Astrocyte (in vitro differentiated cells and primary cell): ENCODE measurements at regions not wholly inside any gene's neighbourhood (a gene's known extent, or its start where the extent isn't known, plus 50 kb on each side); places are given as distances from the start of the nearest gene placed in this dataset.

Experiments
- DNase-seq: peaks from one replicate; pipeline ENCODE4 v3.0.0-alpha.2; 2010; ENCODE audit warnings: low read depth
- FAIRE-seq: peaks from 2 replicates; lab custom pipeline; 2011; peaks lifted over from hg19 to GRCh38; lab: Jason Lieb, UNC
- H2AFZ ChIP-seq: 2 replicates; pipeline ENCODE4 v1.6.0; 2012; ENCODE audit warnings: low read depth, low read length, inconsistent platforms
- H3K27ac ChIP-seq: 2 replicates; pipeline ENCODE4 v1.5.1; 2011; ENCODE audit warnings: low read depth, low read length, inconsistent platforms
- H3K27me3 ChIP-seq: 2 replicates; pipeline ENCODE4 v1.6.0; 2011; ENCODE audit warnings: low read length, inconsistent platforms; ENCODE audit not compliant: insufficient read depth
- H3K36me3 ChIP-seq: 2 replicates; pipeline ENCODE4 v1.5.1; 2011; ENCODE audit warnings: low read length, inconsistent platforms; ENCODE audit not compliant: insufficient read depth
- H3K4me1 ChIP-seq: 2 replicates; pipeline ENCODE4 v1.5.1; 2011; ENCODE audit warnings: low read length, inconsistent platforms; ENCODE audit not compliant: insufficient read depth
- H3K4me2 ChIP-seq: 2 replicates; pipeline ENCODE4 v1.6.0; 2012; ENCODE audit warnings: low read length, inconsistent platforms
- H3K4me3 ChIP-seq: 2 replicates; pipeline ENCODE4 v1.5.1; 2011; ENCODE audit warnings: low read depth, mild to moderate bottlenecking, low read length, inconsistent platforms; ENCODE audit not compliant: insufficient read depth
- H3K79me2 ChIP-seq: 2 replicates; pipeline ENCODE4 v1.6.0; 2012; ENCODE audit warnings: mild to moderate bottlenecking, low read length, inconsistent platforms; ENCODE audit not compliant: insufficient read depth
- H3K9ac ChIP-seq: 2 replicates; pipeline ENCODE4 v1.6.0; 2012; ENCODE audit warnings: mild to moderate bottlenecking, low read length, inconsistent platforms
- H3K9me3 ChIP-seq: 2 replicates; pipeline ENCODE4 v1.5.1; 2012; ENCODE audit warnings: low read depth, mild to moderate bottlenecking, low read length, inconsistent platforms; ENCODE audit not compliant: insufficient read depth
- H4K20me1 ChIP-seq: 2 replicates; pipeline ENCODE4 v1.6.0; 2012; ENCODE audit warnings: low read length, inconsistent platforms; ENCODE audit not compliant: insufficient read depth
- H3K27ac Mint-ChIP-seq: one replicate; pipeline ENCODE4 v1.8.0; 2021; ENCODE audit warnings: mild to moderate bottlenecking, mixed read lengths; ENCODE audit not compliant: unreplicated experiment
- H3K27me3 Mint-ChIP-seq: one replicate; pipeline ENCODE4 v1.8.0; 2021; ENCODE audit warnings: low read depth, mixed read lengths; ENCODE audit not compliant: unreplicated experiment
- H3K36me3 Mint-ChIP-seq: one replicate; pipeline ENCODE4 v1.8.0; 2021; ENCODE audit warnings: low read depth, mixed read lengths; ENCODE audit not compliant: unreplicated experiment
- H3K4me1 Mint-ChIP-seq: one replicate; pipeline ENCODE4 v1.8.0; 2021; ENCODE audit warnings: low read depth, mixed read lengths; ENCODE audit not compliant: unreplicated experiment
- H3K4me3 Mint-ChIP-seq: one replicate; pipeline ENCODE4 v1.8.0; 2021; ENCODE audit warnings: mild to moderate bottlenecking, moderate library complexity, mixed read lengths; ENCODE audit not compliant: unreplicated experiment
- H3K9me3 Mint-ChIP-seq: one replicate; pipeline ENCODE4 v1.8.0; 2021; ENCODE audit warnings: mild to moderate bottlenecking, mixed read lengths; ENCODE audit not compliant: unreplicated experiment
- CTCF ChIP-seq: IDR thresholded peaks from 2 replicates; pipeline ENCODE4 v1.5.1; 2011; ENCODE audit warnings: low read depth, mild to moderate bottlenecking, inconsistent platforms, low read length, moderate library complexity; ENCODE audit not compliant: insufficient read depth
- EZH2 ChIP-seq: IDR thresholded peaks from 2 replicates; pipeline ENCODE4 v1.6.1; 2012; ENCODE audit warnings: mild to moderate bottlenecking, low read length, inconsistent platforms; ENCODE audit not compliant: insufficient read depth

GRCh38 chr7:85423209-85423895, 236.5 kb upstream of the SEMA3D start:
- no peak overlapping the region for H2AFZ ChIP-seq
- no peak for TF ChIP-seq CTCF
- no peak for TF ChIP-seq EZH2
- H3K36me3 Mint-ChIP-seq, result no peaks in the 10 kb centered on the region

GRCh38 chr7:85415743-85416142, 228.9 kb upstream of the SEMA3D start:
- no peak overlapping the region for H2AFZ ChIP-seq
- no peak overlapping the region for H3K4me2 ChIP-seq
- H3K27ac Mint-ChIP-seq, result no peak overlapping the region
- no peaks in the 10 kb centered on the region for H3K36me3 ChIP-seq
- TF ChIP-seq EZH2 (no peak), CTCF (no peak)
- FAIRE-seq (no peak), DNase-seq (no peak)
- no peaks in the 10 kb centered on the region for H3K27me3 Mint-ChIP-seq
- no peaks in the 10 kb centered on the region for H4K20me1 ChIP-seq
- no peaks in the 10 kb centered on the region for H3K27me3 ChIP-seq
- H3K4me1 ChIP-seq, result no peaks in the 10 kb centered on the region
- no peak overlapping the region for H3K27ac ChIP-seq
- H3K9me3 ChIP-seq, result no peaks in the 10 kb centered on the region
- H3K36me3 Mint-ChIP-seq, result no peaks in the 10 kb centered on the region
- no peaks in the 10 kb centered on the region for H3K79me2 ChIP-seq
- no peaks in the 10 kb centered on the region for H3K4me1 Mint-ChIP-seq
- no peak overlapping the region for H3K4me3 Mint-ChIP-seq
- H3K4me3 ChIP-seq, result no peak overlapping the region
- H3K9me3 Mint-ChIP-seq, result no peaks in the 10 kb centered on the region
- no peak overlapping the region for H3K9ac ChIP-seq

More at GRCh38 chr7:85423209-85423895, 236.5 kb upstream of the SEMA3D start:
- Mint-ChIP-seq H3K4me3 (no peak overlapping the region), H3K4me1 (peaks cover 13% of the 10 kb centered on the region), H3K27me3 (no peaks in the 10 kb centered on the region), H3K9me3 (no peaks in the 10 kb centered on the region), H3K27ac (no peak overlapping the region)
- no peak for FAIRE-seq
- H3K9me3 ChIP-seq, result no peaks in the 10 kb centered on the region
- no peak overlapping the region for H3K27ac ChIP-seq
- H3K9ac ChIP-seq, result no peak overlapping the region
- DNase-seq, result no peak
- H3K79me2 ChIP-seq, result no peaks in the 10 kb centered on the region
- no peaks in the 10 kb centered on the region for H3K4me1 ChIP-seq
- no peaks in the 10 kb centered on the region for H3K36me3 ChIP-seq
- H3K27me3 ChIP-seq, result no peaks in the 10 kb centered on the region
- no peak overlapping the region for H3K4me3 ChIP-seq
- no peaks in the 10 kb centered on the region for H4K20me1 ChIP-seq
- no peak overlapping the region for H3K4me2 ChIP-seq

GRCh38 chr7:85413718-85414117, 226.9 kb upstream of the SEMA3D start:
- Histone ChIP-seq H3K4me2 (no peak overlapping the region), H3K79me2 (no peaks in the 10 kb centered on the region), H3K9me3 (no peaks in the 10 kb centered on the region), H4K20me1 (no peaks in the 10 kb centered on the region), H3K27me3 (no peaks in the 10 kb centered on the region), H3K4me1 (no peaks in the 10 kb centered on the region), H3K36me3 (no peaks in the 10 kb centered on the region), H3K9ac (no peak overlapping the region), H2AFZ (no peak overlapping the region), H3K4me3 (no peak overlapping the region), H3K27ac (no peak overlapping the region)
- no peak overlapping the region for H3K4me3 Mint-ChIP-seq
- no peak overlapping the region for H3K27ac Mint-ChIP-seq
- no peaks in the 10 kb centered on the region for H3K4me1 Mint-ChIP-seq
- no peaks in the 10 kb centered on the region for H3K27me3 Mint-ChIP-seq
- TF ChIP-seq EZH2 (no peak), CTCF (no peak)
- no peaks in the 10 kb centered on the region for H3K9me3 Mint-ChIP-seq
- DNase-seq (no peak), FAIRE-seq (no peak)
- H3K36me3 Mint-ChIP-seq, result no peaks in the 10 kb centered on the region
